Parathyroid adenoma (tissue), 2 donors: ENCODE measurements at regions not wholly inside any gene's neighbourhood (a gene's known extent, or its start where the extent isn't known, plus 50 kb on each side); places are given as distances from the start of the nearest gene placed in this dataset.

ENCODE experiments used
- H2AFZ ChIP-seq: fragments of 300-600 bp; sonication (generic); one replicate; pipeline ENCODE4 v1.7.0; 2017; ENCODE audit warnings: antibody characterized with exemption, mild to moderate bottlenecking
- H3K27ac ChIP-seq: fragments of 300-600 bp; sonication (generic); one replicate; pipeline ENCODE4 v1.7.0; 2017
- H3K27me3 ChIP-seq: fragments of 300-600 bp; sonication (generic); one replicate; pipeline ENCODE4 v1.7.0; 2017; ENCODE audit warnings: low read length; ENCODE audit not compliant: control insufficient read depth, insufficient read depth
- H3K36me3 ChIP-seq: fragments of 300-600 bp; sonication (generic); one replicate; pipeline ENCODE4 v1.7.0; 2017; ENCODE audit warnings: low read length; ENCODE audit not compliant: control insufficient read depth, insufficient read depth
- H3K4me1 ChIP-seq: fragments of 300-600 bp; sonication (generic); one replicate; pipeline ENCODE4 v1.7.0; 2017; ENCODE audit warnings: control low read depth
- H3K4me2 ChIP-seq: fragments of 300-600 bp; sonication (generic); one replicate; pipeline ENCODE4 v1.7.0; 2017; ENCODE audit warnings: low read length
- H3K4me3 ChIP-seq: fragments of 300-600 bp; sonication (generic); one replicate; pipeline ENCODE4 v1.7.0; 2017; ENCODE audit warnings: low read depth, low read length
- H3K79me2 ChIP-seq: fragments of 300-600 bp; sonication (generic); one replicate; pipeline ENCODE4 v1.7.0; 2017; ENCODE audit warnings: control low read depth
- H3K9ac ChIP-seq: fragments of 300-600 bp; sonication (generic); one replicate; pipeline ENCODE4 v1.7.0; 2017; ENCODE audit warnings: mild to moderate bottlenecking
- H3K9me3 ChIP-seq: fragments of 300-600 bp; sonication (generic); one replicate; pipeline ENCODE4 v1.7.0; 2017; ENCODE audit warnings: low read length; ENCODE audit not compliant: control insufficient read depth
- TF ChIP-seq, protein P1 (sequence below): fragments of 300-600 bp; sonication (generic); IDR thresholded peaks from one replicate; pipeline ENCODE4 v1.7.0; 2017; ENCODE audit warnings: antibody characterized with exemption, mild to moderate bottlenecking
- donor health status: primary hyperparathyroidism.

DNA sequence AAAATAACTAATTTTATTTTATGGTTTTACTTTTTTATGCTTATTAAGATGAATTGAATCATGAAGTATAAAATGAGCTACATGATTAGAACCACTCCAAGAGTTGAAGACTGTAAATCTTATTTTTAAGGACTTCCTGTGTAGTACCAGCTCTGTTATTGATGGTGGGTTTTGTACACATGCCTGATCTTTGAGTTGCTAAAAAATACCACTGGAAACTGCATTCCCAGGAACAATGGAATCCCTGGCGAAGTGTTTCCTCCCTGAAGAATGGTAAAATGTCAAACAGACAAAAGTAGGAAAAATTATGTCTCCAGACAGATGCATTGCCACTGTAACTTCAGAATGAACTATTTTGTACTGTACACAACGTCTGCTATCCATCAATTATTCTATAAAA lies 935.4 kb upstream of the TENM3 start:
- Histone ChIP-seq H3K79me2 (no peaks in the 10 kb centered on the region), H3K4me2 (no peak overlapping the region), H3K4me3 (no peak overlapping the region), H3K9ac (no peak overlapping the region), H3K4me1 (no peaks in the 10 kb centered on the region), H3K36me3 (no peaks in the 10 kb centered on the region), H2AFZ (no peak overlapping the region), H3K27ac (no peak overlapping the region), H3K27me3 (no peaks in the 10 kb centered on the region), H3K9me3 (no peaks in the 10 kb centered on the region)
- TF ChIP-seq, protein P1, sequence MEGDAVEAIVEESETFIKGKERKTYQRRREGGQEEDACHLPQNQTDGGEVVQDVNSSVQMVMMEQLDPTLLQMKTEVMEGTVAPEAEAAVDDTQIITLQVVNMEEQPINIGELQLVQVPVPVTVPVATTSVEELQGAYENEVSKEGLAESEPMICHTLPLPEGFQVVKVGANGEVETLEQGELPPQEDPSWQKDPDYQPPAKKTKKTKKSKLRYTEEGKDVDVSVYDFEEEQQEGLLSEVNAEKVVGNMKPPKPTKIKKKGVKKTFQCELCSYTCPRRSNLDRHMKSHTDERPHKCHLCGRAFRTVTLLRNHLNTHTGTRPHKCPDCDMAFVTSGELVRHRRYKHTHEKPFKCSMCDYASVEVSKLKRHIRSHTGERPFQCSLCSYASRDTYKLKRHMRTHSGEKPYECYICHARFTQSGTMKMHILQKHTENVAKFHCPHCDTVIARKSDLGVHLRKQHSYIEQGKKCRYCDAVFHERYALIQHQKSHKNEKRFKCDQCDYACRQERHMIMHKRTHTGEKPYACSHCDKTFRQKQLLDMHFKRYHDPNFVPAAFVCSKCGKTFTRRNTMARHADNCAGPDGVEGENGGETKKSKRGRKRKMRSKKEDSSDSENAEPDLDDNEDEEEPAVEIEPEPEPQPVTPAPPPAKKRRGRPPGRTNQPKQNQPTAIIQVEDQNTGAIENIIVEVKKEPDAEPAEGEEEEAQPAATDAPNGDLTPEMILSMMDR: no peak

DNA sequence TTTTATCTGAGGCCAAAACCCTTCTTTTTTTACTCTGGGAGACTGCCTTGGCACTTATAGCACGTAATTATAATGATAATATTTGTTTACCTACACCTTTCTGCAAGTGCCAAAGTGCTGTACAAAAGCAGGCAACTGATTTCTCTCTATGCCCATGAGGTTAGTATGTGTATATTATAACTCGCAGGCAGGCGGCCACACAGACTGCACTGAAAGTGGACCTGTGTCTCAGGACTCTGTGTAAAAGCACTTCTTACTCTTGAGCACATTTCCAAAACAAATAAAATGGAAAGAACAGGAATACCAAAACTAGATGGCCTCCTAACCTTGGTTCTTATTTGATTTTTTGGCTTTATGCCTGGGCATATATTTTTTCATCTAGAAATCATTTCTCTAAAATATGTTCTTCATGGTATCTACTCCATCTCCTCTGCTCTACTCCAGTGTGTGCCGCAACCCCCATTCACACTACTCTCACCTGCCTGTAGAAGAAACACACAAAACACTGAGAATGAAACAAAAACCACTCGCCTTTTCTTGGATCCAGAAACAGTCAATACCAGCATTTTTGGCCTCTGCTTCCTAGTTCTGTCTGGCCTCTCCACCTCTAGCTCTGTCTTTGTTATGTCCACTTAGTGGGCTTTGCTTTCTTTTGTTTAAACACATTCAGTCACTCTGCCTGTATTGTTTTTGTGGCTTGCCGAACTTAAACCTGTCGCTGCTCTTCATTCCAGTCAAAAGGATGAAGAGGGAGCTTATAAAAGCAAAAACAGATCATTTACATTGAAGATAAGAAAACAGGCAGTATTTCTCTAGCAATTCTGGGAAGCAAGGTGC lies 934.5 kb upstream of the TENM3 start:
- Histone ChIP-seq H3K4me1 (no peaks in the 10 kb centered on the region), H2AFZ (no peak overlapping the region), H3K36me3 (no peaks in the 10 kb centered on the region), H3K4me3 (no peak overlapping the region), H3K79me2 (no peaks in the 10 kb centered on the region), H3K9ac (no peak overlapping the region), H3K27ac (no peak overlapping the region), H3K9me3 (no peaks in the 10 kb centered on the region), H3K27me3 (no peaks in the 10 kb centered on the region), H3K4me2 (no peak overlapping the region)
- TF ChIP-seq, protein P1: no peak

DNA sequence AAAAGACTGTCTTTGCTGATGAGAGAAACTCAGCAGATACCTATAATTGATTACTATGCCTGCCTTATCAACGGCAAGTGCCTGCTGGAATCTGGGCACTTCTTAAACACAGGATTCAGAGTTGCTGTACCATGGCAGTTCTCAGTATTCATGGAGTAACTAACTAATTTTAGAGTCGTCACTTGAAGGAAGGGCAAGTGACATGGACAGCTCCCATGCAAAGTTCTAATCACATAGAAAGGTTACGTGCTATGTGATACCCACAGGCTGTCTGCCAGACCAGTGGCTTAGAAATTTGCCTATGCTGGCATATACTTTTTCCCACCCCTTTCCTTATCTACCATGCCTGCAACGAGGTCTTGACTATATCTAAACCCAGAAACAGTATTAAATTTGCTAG lies 931.1 kb upstream of the TENM3 start:
- Histone ChIP-seq H3K27me3 (no peaks in the 10 kb centered on the region), H2AFZ (no peak overlapping the region), H3K36me3 (no peaks in the 10 kb centered on the region), H3K79me2 (no peaks in the 10 kb centered on the region), H3K4me1 (no peaks in the 10 kb centered on the region), H3K9me3 (no peaks in the 10 kb centered on the region), H3K4me3 (no peak overlapping the region), H3K9ac (no peak overlapping the region), H3K4me2 (no peak overlapping the region), H3K27ac (no peak overlapping the region)
- TF ChIP-seq, protein P1: no peak

DNA sequence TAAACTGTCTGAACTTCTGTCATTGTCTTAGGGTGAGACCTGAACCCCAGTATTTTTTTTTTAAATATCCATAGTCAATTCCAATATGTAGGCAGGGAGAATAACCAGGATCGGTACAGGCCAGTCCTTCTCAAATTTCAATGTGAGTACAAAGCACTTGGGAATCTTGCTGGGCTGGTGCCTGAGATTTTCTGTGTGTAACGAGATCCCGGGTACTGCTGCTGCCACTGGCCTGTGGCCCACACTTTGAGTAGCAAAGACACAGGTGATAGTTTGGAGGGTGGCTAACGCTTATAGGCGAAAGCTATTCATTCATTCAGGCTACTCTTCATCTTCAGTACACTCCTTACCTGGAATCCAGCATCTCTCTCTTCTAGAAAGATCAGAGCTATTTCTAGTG lies 923.6 kb upstream of the TENM3 start:
- H3K4me3 ChIP-seq: no peak overlapping the region
- H3K9ac ChIP-seq: no peak overlapping the region
- no peak overlapping the region for H2AFZ ChIP-seq
- H3K4me1 ChIP-seq: no peaks in the 10 kb centered on the region
- H3K79me2 ChIP-seq: no peaks in the 10 kb centered on the region
- H3K9me3 ChIP-seq: no peaks in the 10 kb centered on the region
- TF ChIP-seq, protein P1: no peak
- H3K27ac ChIP-seq: no peak overlapping the region
- H3K36me3 ChIP-seq: no peaks in the 10 kb centered on the region
- H3K27me3 ChIP-seq: no peaks in the 10 kb centered on the region
- H3K4me2 ChIP-seq: no peak overlapping the region

DNA sequence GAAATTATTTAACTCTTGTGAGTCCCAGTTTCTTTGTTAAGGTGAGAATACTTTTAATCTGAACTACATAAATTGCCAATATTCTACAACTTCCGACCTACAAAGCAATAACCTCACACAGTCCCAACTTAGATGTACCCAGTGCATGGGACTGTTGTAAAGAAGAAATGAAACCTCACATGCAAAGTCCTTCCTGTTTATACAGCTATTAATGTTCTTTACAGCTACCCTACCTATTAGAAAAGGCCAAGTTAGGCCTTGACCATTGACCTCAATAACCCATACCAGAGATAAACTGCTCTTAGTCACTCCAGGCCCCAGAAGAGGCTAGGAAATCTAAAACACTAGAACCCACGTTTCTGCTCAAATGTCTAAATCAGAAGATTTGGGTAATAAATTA lies 920.1 kb upstream of the TENM3 start:
- Histone ChIP-seq H3K27ac (no peak overlapping the region), H3K4me3 (no peak overlapping the region), H3K9me3 (no peaks in the 10 kb centered on the region), H3K4me2 (no peak overlapping the region), H2AFZ (no peak overlapping the region), H3K79me2 (no peaks in the 10 kb centered on the region), H3K4me1 (no peaks in the 10 kb centered on the region), H3K36me3 (no peaks in the 10 kb centered on the region), H3K27me3 (no peaks in the 10 kb centered on the region), H3K9ac (no peak overlapping the region)
- TF ChIP-seq, protein P1: no peak
